GF-D8 (cell line): ENCODE measurements at regions not wholly inside any gene's neighbourhood (a gene's known extent, or its start where the extent isn't known, plus 50 kb on each side); places are given as distances from the start of the nearest gene placed in this dataset.

Source experiments
- DNase-seq: peaks from one replicate; lab custom pipeline; 2025; lab: John Stamatoyannopoulos, UW

DNA sequence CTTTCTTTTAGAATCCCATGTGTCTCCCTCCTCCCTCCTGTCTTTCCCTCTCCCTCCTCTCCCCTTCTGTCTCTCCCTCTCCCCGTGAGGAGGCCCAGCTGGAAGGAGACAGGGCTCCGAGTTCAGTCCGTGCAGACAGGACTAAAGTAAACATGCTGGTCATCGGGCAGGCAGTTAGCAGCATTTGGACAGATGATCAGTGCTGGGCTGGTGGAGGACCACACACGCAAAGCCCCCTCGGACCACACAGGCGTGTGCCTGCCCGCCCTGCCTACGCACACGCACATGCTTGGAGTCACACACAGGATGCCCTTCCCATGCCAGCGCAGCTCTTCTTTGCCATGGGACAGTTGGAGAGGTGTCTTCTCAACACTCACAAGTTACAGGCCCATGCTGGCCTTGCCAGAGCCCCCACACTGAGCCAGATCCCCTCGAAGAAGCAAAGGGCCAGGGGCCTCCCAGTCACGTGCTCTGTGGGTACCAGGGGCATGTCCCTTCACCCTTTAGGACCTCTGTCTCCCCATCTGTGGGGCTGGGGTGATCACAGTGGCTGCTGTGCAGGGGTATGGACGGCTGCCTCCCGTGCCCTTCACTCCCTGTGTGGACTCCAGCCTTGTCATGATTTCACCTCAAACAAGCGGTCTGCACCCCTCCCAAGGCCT is 215.7 kb upstream of the FOXF1 start:
- no peak for DNase-seq

- DNase-seq = no peak
Observed at GRCh38 chr16:86296256-86296655, 214.1 kb upstream of the FOXF1 start.

DNA sequence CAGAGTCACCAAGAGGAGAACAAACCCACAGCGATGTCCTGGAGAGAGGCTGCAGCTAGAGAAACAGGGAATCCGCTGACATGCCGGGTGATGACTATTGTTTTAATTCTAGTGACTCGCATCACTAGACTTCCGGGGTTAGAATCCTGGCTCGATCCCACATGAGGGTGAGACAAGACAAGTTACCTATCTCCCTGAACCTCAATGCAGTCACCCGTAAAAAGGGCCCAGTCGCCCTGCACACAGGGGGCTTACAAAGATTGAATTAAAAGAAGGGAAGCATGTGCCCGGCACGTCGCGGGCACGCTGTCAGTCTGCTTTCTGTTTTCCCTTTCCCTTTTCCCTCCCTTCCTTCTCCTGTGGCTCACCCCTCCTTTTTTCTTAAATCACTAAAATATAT is 212.9 kb upstream of the FOXF1 start:
- DNase-seq = no peak

DNA sequence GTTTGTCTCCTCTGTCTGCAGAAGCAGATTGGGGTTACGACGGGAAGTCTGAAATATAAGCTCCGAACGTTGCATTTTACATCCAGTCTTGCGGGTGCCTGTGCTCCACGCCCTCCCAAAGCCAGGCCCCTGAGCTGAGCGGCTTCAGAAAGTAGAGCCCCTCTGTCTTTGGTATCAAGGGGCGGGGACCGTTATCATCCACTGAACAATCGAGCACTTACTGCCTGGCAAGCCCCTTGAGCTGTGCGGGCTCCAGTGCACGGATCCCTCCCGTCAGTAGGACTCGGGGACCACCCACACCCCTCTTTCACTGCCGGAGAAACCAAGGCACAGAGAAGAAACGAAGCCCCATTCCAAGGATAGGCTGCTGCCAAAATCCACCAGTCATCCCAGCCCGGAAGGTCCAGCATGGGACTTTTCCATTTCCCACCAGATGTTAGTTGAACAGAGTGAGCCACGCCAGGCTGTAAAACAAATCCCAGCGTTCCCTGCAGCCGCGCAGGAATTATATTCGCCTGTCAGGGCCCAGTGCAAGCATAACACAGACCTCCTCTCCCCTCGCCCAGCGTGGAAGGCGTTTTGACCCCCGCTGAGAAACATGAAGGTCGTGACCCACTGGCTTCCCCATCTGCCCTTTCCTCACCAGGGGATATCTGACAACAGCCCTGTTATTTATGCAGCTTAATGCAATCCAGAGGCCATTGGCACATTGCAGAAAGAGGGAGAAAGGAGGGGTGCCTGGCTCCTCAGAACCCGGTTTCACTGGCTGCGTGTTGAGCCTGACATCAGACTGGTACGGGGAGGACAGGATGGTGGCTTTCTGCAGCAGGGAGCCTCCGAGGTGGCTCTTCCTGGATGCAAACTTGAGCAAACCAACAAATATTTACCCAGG is 212.2 kb upstream of the FOXF1 start:
- DNase-seq = no peak

- DNase-seq = no peak
Observed at GRCh38 chr16:86298758-86299134, 211.6 kb upstream of the FOXF1 start.

DNA sequence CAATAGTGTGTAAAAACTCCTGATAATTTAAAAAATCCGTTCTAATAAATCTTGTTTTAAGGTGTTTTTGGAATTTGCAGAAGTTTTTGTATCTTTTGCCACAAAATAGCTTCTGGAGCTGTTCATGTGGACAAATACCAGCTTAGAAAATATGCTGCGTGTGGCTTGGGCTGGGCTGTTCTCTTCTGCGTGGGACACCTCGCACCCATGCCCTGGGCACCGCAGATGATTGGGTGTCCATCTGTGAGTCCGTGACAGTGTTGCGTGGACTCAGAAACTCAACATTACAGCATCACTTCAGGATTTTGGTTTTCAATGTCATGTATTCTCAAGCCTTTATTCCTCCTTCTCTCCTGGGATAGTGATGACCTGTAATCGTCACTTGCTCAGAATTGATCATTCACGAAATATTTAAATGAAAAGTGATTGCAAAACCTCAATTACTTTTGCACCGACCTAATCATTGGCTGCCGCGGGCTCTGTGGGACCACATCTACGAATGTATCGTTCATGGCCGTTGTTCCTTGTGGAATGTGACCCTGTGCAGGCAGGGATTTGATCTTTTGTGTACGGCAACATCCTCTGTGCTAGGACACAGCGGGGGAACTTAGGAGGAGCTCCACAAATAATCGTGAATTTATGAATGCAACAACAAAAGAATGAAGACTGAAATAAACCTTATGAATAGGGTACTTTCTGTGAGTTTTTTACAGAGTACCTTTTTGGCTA is 210.3 kb upstream of the FOXF1 start:
- DNase-seq = no peak

DNA sequence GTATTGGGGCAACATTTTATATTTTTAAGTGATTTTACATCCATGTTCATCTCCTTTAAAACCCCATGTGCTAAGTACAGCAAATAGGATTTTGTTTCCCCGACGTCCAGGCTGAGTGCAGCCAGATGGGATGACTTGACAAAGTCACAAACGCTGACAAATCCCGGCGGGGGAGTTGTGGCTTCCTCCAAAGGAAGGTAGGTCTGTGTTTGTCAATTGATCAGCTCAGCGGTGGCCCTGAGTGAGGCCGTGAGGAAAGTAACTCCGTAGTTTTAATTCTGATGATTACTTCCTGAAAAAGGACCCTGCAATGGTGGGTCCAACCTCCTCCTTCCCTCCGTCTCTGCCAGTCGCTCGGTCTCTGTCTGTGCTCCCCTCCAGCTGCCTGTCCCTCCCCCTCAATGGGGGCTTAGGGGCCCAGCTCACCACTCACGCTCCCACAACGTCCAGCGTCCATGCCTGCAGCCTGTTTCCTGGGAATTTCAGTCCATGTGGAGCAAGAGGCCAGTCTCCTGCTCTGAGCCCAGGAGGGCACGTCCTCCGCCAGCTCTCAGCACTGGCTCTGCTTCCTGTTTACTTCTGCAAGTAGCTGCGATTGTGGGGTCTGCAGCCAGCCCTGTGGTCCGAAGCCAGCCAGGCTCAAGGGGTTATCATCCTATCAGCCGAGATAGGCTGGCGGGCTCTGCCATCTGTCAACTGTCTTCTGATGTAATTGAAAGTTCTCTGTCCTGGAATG is 209.4 kb upstream of the FOXF1 start:
- no peak for DNase-seq

DNA sequence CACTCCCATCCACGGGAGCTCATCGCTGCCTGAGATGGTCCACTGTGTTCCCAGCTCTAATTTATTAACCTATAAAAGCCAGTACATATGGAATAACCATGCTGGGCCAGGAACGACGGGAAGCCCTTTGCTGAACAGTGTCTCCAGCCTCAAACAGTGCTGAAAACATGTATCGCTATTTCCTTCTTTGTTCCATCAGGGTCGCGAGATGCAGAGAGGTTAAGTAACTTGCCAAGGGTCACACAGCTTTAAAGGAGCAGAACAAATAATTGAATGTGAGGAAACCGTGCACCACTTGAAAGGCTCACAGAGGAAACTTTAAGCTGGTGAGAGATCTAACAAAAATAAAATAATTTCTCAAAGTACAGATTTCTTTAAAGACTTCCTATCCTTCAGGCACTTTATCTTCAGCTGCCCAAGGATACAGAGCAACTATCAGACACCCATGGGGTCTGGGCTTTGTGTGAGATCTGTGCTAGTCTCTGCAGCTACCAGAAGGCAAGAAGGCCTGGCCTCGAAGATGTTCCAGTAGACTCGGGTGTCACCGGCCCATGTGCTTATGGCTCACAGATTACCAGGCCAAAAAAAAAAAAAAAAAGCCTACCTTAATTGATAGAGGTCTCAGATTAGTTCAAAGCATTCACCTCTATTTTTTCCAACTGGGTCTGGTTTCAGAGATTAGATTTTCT is 207.8 kb upstream of the FOXF1 start:
- DNase-seq = no peak

- no peak for DNase-seq
Observed at GRCh38 chr16:86303787-86304678, 206.3 kb upstream of the FOXF1 start.

DNA sequence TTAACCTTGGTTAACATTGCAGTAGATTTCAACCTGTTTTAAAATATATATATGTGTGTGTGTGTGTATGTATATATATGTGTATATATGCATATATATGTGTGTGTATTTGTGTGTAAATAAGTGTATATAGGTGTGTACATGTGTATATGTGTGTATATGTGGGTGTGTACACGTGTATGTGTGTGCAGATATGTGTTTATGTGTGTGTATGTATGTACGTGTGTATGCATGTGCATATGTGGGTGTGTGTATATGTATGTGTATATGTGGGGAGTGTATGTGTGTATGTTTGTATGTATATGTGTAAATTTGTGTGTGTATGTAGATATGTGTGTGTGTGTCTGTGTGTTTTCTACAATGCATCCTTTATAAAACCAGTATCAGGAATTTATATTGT is 205.5 kb upstream of the FOXF1 start:
- DNase-seq = no peak

GRCh38 chr16:86305440-86305839 is 204.9 kb upstream of the FOXF1 start:
- no peak for DNase-seq

- DNase-seq = no peak
Observed at GRCh38 chr16:86306011-86306644, 204.2 kb upstream of the FOXF1 start.

DNA sequence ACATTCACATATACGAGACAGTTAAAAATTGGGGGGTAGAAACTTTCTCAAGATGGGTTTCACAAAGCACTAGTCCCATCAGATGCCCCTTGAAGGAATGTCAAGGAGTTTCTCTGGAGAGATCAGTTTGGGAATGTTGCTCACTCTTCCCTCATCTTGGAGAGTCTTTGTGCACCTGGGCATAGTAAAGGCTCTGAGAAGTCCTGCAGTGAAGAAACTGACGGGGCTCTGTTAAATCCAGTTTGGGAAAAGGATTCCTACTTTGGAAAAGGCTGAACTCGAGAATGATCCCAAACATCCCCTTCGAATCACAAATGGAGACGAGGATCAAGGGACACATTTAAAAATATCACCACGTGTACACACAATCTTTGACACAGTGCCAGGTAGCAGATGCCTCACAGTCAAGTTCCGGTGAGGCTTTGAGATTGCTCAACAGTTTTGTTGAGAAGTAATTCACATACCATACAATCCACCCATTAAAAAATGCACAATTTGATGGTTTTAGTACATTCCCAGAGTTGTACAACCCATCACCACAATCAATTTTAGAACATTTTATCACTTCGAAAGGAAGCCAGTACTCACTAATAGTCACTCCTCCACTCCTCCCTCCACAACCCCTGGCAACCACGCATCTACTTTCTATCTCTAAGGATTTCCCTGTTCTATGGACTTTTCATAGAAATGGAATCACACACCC is 203.4 kb upstream of the FOXF1 start:
- DNase-seq = no peak

DNA sequence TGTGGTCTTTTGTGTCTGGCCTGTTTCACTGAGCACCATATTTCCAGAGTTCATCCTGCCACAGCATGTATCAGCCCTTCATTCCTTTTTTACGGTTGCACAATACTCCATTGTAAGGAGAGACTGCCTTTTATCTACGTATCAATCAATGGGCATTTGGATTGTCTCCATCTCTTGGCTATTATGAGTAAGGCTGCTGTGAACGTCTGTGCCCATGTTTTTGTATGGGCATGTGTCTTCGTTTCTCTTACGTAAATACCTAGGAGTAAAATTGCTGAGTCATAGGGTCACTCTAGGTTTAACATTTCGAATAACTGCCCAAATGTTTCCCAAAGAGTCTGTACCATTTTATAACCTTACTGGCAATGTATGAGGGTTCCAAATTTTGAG is 202.8 kb upstream of the FOXF1 start:
- no peak for DNase-seq

GRCh38 chr16:86308514-86308913 is 201.8 kb upstream of the FOXF1 start:
- DNase-seq = no peak

- no peak for DNase-seq
Observed at GRCh38 chr16:86313631-86314030, 196.7 kb upstream of the FOXF1 start.

DNA sequence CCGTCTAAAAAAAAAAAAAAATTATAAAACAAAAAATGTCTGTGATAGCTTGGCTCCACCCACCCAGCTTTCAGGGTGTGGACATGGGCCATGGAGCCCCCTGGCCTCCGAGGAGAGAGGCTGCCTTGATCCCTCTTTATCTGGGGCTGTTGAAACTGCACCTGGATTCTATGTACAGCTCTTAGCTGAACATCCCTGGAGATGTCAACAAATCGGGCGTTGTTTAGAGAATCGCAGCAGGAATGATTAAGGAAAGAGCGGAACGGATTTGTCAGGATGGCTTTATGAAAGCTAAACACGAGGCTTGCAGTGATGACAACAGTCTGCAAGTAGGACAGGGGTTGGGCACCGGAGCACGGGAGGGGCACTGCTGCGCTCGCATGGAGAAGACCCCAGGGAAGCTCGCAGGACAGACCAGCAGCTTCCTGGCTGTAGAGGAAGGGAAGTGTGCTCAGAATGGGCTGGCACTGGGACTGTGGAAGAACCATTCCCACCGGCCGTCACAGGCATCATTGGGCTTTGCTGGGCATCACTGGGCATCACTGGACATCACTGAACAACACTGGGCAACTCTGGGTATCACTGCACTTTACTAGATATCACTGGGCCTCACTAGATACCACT is 195.8 kb upstream of the FOXF1 start:
- DNase-seq = no peak

DNA sequence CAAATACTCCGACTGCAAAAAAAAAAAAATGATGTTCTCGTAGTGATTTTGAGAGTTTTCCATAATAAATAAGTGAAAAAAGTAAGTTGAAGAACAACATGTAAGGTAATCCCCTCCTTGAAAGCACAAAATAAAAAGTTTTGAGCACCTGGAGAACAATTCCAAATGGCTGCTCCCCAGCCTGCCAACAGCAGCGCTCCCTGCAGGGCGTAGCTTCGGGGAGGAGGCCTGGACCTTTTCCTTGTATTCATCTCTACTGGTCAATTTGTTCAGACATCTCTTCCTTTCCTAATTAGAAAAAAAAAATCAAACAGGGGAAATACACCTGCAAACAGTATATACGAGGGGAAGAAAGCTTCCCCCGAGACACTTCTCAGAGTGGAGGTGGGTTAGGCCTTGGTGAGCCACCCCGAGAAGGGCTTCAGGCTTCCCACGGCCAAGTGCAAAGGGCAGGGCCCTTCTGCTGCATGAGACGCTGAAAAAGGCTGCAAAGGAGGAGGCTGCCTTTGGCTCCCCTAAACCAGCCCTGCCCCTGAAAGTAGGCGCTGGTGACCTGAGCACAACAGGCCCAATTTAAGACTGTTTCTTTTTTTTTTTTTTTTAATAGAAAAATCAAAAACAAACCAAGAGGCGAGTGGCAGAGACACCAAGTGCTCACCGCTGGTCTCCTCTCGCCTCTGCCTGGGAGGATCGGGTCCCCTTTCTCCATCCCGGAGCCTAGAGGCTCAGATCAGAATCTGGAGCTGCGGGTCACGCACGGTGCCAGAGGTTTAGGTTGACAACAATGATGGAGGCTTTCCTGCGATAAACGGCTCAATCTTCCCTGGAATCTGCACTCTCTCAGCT is 193.1 kb upstream of the FOXF1 start:
- DNase-seq = no peak
